Lower leg skin (tissue), 3 donors: ENCODE measurements at regions not wholly inside any gene's neighbourhood (a gene's known extent, or its start where the extent isn't known, plus 50 kb on each side); places are given as distances from the start of the nearest gene placed in this dataset.

Experiments used
- CTCF ChIP-seq, 3 donors: fragments of 450-650 bp; IDR thresholded peaks; one replicate each; pipeline ENCODE4 v1.5.1; 2016; ENCODE audit warnings: antibody characterized with exemption in 3 of 3, mild to moderate bottlenecking in 3 of 3, moderate library complexity in 2 of 3
- POLR2A ChIP-seq, 2 donors: fragments of 450-650 bp; IDR thresholded peaks; one replicate each; pipeline ENCODE4 v1.6.1; 2016 to 2017; ENCODE audit warnings: antibody characterized with exemption in 2 of 2, mild to moderate bottlenecking in 1 of 2, moderate library complexity in 1 of 2

GRCh38 chr13:89454681-89455080, 1783.5 kb downstream of the SLITRK5 start:
- TF ChIP-seq CTCF (IDR thresholded peaks at IDR 0.05) (no peak), POLR2A (IDR thresholded peaks at IDR 0.05) (no peak)
